ENCODE measurements at regions not wholly inside any gene's neighbourhood (a gene's known extent, or its start where the extent isn't known, plus 50 kb on each side); places are given as distances from the start of the nearest gene placed in this dataset.

DNA sequence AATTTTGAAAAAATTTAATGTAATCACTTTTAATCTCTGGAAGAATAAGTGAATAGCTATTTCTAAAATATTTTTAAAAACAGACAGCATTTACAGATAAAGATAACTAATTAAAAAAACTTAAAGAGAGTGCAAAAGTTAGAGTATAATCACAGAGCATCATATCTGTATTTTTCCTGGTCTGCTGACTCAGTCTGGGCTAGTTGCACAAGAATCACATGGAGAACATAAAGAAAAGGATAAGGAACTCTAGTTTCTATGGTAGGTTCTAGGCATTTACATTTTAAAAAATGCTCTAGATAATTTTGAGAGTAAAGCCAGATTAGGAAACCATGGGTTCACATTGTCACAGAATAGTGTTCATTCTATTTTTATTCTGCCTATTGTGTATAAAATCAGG, 347.4 kb downstream of the PSAT1 start:
- no peaks in the 10 kb centered on the region for H3K79me2 ChIP-seq (ENCODE audit: insufficient read depth, low read length)
- no peaks in the 10 kb centered on the region for H3K9me2 ChIP-seq (replicated peaks; ENCODE audit: insufficient read depth, low read length)
- H3K36me3 ChIP-seq (ENCODE audit: low read length), result 0 out of 2 replicates have a peak, but pooled peaks cover 6% of the 10 kb centered on the region
- H3K27ac ChIP-seq (ENCODE audit: low read depth, low read length), result no peak overlapping the region
- TF ChIP-seq EZH2phosphoT487 (conservative IDR thresholded peaks at IDR 0.05; ENCODE audit: low read length), result no peak
- TF ChIP-seq, protein P1, sequence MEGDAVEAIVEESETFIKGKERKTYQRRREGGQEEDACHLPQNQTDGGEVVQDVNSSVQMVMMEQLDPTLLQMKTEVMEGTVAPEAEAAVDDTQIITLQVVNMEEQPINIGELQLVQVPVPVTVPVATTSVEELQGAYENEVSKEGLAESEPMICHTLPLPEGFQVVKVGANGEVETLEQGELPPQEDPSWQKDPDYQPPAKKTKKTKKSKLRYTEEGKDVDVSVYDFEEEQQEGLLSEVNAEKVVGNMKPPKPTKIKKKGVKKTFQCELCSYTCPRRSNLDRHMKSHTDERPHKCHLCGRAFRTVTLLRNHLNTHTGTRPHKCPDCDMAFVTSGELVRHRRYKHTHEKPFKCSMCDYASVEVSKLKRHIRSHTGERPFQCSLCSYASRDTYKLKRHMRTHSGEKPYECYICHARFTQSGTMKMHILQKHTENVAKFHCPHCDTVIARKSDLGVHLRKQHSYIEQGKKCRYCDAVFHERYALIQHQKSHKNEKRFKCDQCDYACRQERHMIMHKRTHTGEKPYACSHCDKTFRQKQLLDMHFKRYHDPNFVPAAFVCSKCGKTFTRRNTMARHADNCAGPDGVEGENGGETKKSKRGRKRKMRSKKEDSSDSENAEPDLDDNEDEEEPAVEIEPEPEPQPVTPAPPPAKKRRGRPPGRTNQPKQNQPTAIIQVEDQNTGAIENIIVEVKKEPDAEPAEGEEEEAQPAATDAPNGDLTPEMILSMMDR (IDR thresholded peaks at IDR 0.05; ENCODE audit: insufficient read depth, low read length, poor library complexity, severe bottlenecking), result no peak
- no peak overlapping the region for H2AFZ ChIP-seq (ENCODE audit: low read depth, low read length, severe bottlenecking)
- H3K27me3 ChIP-seq (ENCODE audit: low read length), result no peaks in the 10 kb centered on the region
- H3F3A ChIP-seq (ENCODE audit: insufficient read depth), result no peaks in the 10 kb centered on the region
- no peak overlapping the region for H3K4me3 ChIP-seq (ENCODE audit: insufficient read depth, low read length, poor library complexity, severe bottlenecking)
- H4K20me1 ChIP-seq (ENCODE audit: low read depth, low read length), result no peaks in the 10 kb centered on the region
- no peak overlapping the region for H3K9ac ChIP-seq (ENCODE audit: low read length)
- no peak overlapping the region for H3K4me2 ChIP-seq (ENCODE audit: low read depth, low read length, poor library complexity, severe bottlenecking)
- H3K9me3 ChIP-seq (ENCODE audit: insufficient read depth, low read length), result no peaks in the 10 kb centered on the region

DNA sequence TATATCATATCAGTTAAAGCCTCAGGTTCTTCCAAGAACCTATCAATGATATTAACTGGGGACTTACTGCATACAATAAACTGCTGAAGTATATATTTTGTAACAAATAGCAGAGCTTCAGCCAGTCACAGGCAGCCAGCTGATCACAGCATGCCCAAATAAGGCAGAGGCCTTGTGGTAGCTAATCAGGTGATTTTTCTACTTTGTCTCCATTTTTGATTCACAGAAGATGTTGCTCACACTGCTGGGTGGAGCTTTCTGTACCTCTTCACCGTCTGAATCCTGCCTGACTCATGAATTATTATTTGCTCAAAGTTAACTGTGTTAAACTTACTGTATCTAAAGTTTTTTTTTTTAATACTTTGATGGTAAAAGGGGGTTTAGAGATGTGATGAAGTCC, 357.4 kb downstream of the PSAT1 start:
- H3K9me2 ChIP-seq (replicated peaks; ENCODE audit: insufficient read depth, low read length), result no peaks in the 10 kb centered on the region
- H3F3A ChIP-seq (ENCODE audit: insufficient read depth), result no peaks in the 10 kb centered on the region
- no peak overlapping the region for H3K9ac ChIP-seq (ENCODE audit: low read length)
- H3K4me3 ChIP-seq (ENCODE audit: insufficient read depth, low read length, poor library complexity, severe bottlenecking), result no peak overlapping the region
- H3K4me2 ChIP-seq (ENCODE audit: low read depth, low read length, poor library complexity, severe bottlenecking), result no peak overlapping the region
- H3K36me3 ChIP-seq (ENCODE audit: low read length), result no peaks in the 10 kb centered on the region
- TF ChIP-seq, protein P1 (IDR thresholded peaks at IDR 0.05; ENCODE audit: insufficient read depth, low read length, poor library complexity, severe bottlenecking), result no peak
- TF ChIP-seq EZH2phosphoT487 (conservative IDR thresholded peaks at IDR 0.05; ENCODE audit: low read length), result no peak
- H3K9me3 ChIP-seq (ENCODE audit: insufficient read depth, low read length), result no peaks in the 10 kb centered on the region
- no peaks in the 10 kb centered on the region for H4K20me1 ChIP-seq (ENCODE audit: low read depth, low read length)
- H3K27ac ChIP-seq (ENCODE audit: low read depth, low read length), result no peak overlapping the region
- H2AFZ ChIP-seq (ENCODE audit: low read depth, low read length, severe bottlenecking), result no peak overlapping the region
- no peaks in the 10 kb centered on the region for H3K27me3 ChIP-seq (ENCODE audit: low read length)
- no peaks in the 10 kb centered on the region for H3K79me2 ChIP-seq (ENCODE audit: insufficient read depth, low read length)

DNA sequence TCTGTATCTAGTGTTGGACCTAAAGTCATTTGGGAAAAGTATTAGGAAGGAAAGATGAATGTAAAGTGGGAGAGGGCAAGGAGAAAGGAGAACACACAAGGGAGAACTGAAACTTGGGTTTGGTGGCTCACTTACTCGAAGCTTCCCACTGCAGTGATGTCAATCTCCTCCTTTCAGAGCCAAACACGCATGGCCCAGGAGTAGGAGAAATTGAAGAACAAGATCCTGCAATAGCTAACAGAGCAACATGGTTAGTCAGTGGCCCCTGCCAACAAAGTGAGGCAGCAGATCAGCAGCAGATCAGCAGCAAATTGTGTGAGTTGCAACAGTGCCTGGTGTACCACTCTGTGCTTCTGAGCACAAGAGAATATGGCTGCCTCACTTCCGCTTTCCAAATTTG, 366.4 kb downstream of the PSAT1 start:
- no peaks in the 10 kb centered on the region for H3K9me3 ChIP-seq (ENCODE audit: insufficient read depth, low read length)
- H3F3A ChIP-seq (ENCODE audit: insufficient read depth), result no peaks in the 10 kb centered on the region
- no peaks in the 10 kb centered on the region for H3K27me3 ChIP-seq (ENCODE audit: low read length)
- TF ChIP-seq EZH2phosphoT487 (conservative IDR thresholded peaks at IDR 0.05; ENCODE audit: low read length), result no peak
- TF ChIP-seq, protein P1 (IDR thresholded peaks at IDR 0.05; ENCODE audit: insufficient read depth, low read length, poor library complexity, severe bottlenecking), result no peak
- no peaks in the 10 kb centered on the region for H3K36me3 ChIP-seq (ENCODE audit: low read length)
- H3K27ac ChIP-seq (ENCODE audit: low read depth, low read length), result no peak overlapping the region
- H3K9me2 ChIP-seq (replicated peaks; ENCODE audit: insufficient read depth, low read length), result no peaks in the 10 kb centered on the region
- H2AFZ ChIP-seq (ENCODE audit: low read depth, low read length, severe bottlenecking), result no peak overlapping the region
- H3K9ac ChIP-seq (ENCODE audit: low read length), result no peak overlapping the region
- no peaks in the 10 kb centered on the region for H4K20me1 ChIP-seq (ENCODE audit: low read depth, low read length)
- no peaks in the 10 kb centered on the region for H3K79me2 ChIP-seq (ENCODE audit: insufficient read depth, low read length)
- no peak overlapping the region for H3K4me3 ChIP-seq (ENCODE audit: insufficient read depth, low read length, poor library complexity, severe bottlenecking)
- H3K4me2 ChIP-seq (ENCODE audit: low read depth, low read length, poor library complexity, severe bottlenecking), result no peak overlapping the region
